Stimulated activated CD4-positive, alpha-beta T cell treated with anti-CD3 and anti-CD28 coated beads, Interleukin-4, amount 100 ng/mL, for 1 hour (primary cell): ENCODE measurements at regions not wholly inside any gene's neighbourhood (a gene's known extent, or its start where the extent isn't known, plus 50 kb on each side); places are given as distances from the start of the nearest gene placed in this dataset.
A peak's percentile ranks its signal among the peaks of the same experiment; 100 is the strongest.
"Not testable (repeated sequence)": the region's sequence is repeated elsewhere in the genome, so short reads cannot be mapped to it uniquely, and the experiment has no call there.

Source experiments
- DNase-seq: peaks from one replicate; pipeline ENCODE4 v3.0.0-alpha.2; 2020

- DNase-seq = not testable (repeated sequence)
Measured at GRCh38 chr17:13659051-13659450, 57.3 kb upstream of the HS3ST3A1 start.

- no peak for DNase-seq
Measured at GRCh38 chr17:13665872-13666635, 64.3 kb upstream of the HS3ST3A1 start.

- DNase-seq = no peak
Measured at GRCh38 chr17:13671341-13671740, 69.6 kb upstream of the HS3ST3A1 start.

- no peak for DNase-seq
Measured at GRCh38 chr17:13671771-13672170, 70.0 kb upstream of the HS3ST3A1 start.

GRCh38 chr17:13678361-13678760 lies 76.6 kb upstream of the HS3ST3A1 start:
- DNase-seq = no peak

- no peak for DNase-seq
Measured at GRCh38 chr17:13678841-13679240, 77.1 kb upstream of the HS3ST3A1 start.

GRCh38 chr17:13688716-13689115 lies 87.0 kb upstream of the HS3ST3A1 start:
- DNase-seq = no peak

GRCh38 chr17:13690806-13691205 lies 89.1 kb upstream of the HS3ST3A1 start:
- DNase-seq = no peak

- no peak for DNase-seq
Measured at GRCh38 chr17:13694934-13695333, 93.2 kb upstream of the HS3ST3A1 start.

GRCh38 chr17:13698832-13699231 lies 97.1 kb upstream of the HS3ST3A1 start:
- DNase-seq = peak; percentile 1

GRCh38 chr17:13699261-13699660 lies 97.5 kb upstream of the HS3ST3A1 start:
- DNase-seq = no peak

- DNase-seq = no peak
Measured at GRCh38 chr17:13702266-13702665, 100.5 kb upstream of the HS3ST3A1 start.

- DNase-seq = no peak
Measured at GRCh38 chr17:13704333-13704732, 102.6 kb upstream of the HS3ST3A1 start.

GRCh38 chr17:13705221-13705620 lies 103.5 kb upstream of the HS3ST3A1 start:
- no peak for DNase-seq

- DNase-seq = no peak
Measured at GRCh38 chr17:13721705-13722104, 120.0 kb upstream of the HS3ST3A1 start.

- no peak for DNase-seq
Measured at GRCh38 chr17:13725288-13725990, 123.7 kb upstream of the HS3ST3A1 start.

- DNase-seq = no peak
Measured at GRCh38 chr17:13727441-13728171, 125.9 kb upstream of the HS3ST3A1 start.

GRCh38 chr17:13728781-13729180 lies 127.1 kb upstream of the HS3ST3A1 start:
- DNase-seq = no peak

GRCh38 chr17:13729466-13730134 lies 127.9 kb upstream of the HS3ST3A1 start:
- no peak for DNase-seq

- no peak for DNase-seq
Measured at GRCh38 chr17:13734880-13735279, 133.2 kb upstream of the HS3ST3A1 start.

- DNase-seq = no peak
Measured at GRCh38 chr17:13735444-13735843, 133.7 kb upstream of the HS3ST3A1 start.

- DNase-seq = no peak
Measured at GRCh38 chr17:13735861-13736260, 134.1 kb upstream of the HS3ST3A1 start.

GRCh38 chr17:13736916-13737315 lies 135.2 kb upstream of the HS3ST3A1 start:
- DNase-seq = no peak
